GM12865 (cell line): ENCODE measurements at regions not wholly inside any gene's neighbourhood (a gene's known extent, or its start where the extent isn't known, plus 50 kb on each side); places are given as distances from the start of the nearest gene placed in this dataset.

Source experiments
- DNase-seq: peaks from one replicate; pipeline ENCODE4 v3.0.0; 2010; ENCODE audit warnings: low read depth
- H3K4me3 ChIP-seq: 2 replicates; pipeline ENCODE4 v1.5.1; 2011; ENCODE audit warnings: mild to moderate bottlenecking, low read depth, low read length, control low read depth
- CTCF ChIP-seq: IDR thresholded peaks from 2 replicates; pipeline ENCODE4 v1.5.1; 2011; ENCODE audit warnings: low read length, control low read depth, low read depth, inconsistent platforms; ENCODE audit not compliant: insufficient read depth; ENCODE audit errors: missing control alignments

- H3K4me3 ChIP-seq: no peak overlapping the region
- DNase-seq: no peak
Measured at GRCh38 chr1:222416001-222416791, 131.7 kb downstream of the HHIPL2 start.

GRCh38 chr1:222415441-222415840, 132.5 kb downstream of the HHIPL2 start:
- DNase-seq: no peak
- no peak for TF ChIP-seq CTCF

More at GRCh38 chr1:222416001-222416791, 131.7 kb downstream of the HHIPL2 start:
- no peak for TF ChIP-seq CTCF

GRCh38 chr1:222413991-222414549, 133.8 kb downstream of the HHIPL2 start:
- no peak for DNase-seq
- no peak for TF ChIP-seq CTCF
- no peak overlapping the region for H3K4me3 ChIP-seq

More at GRCh38 chr1:222415441-222415840, 132.5 kb downstream of the HHIPL2 start:
- H3K4me3 ChIP-seq: no peak overlapping the region

- DNase-seq: no peak
- no peak overlapping the region for H3K4me3 ChIP-seq
- no peak for TF ChIP-seq CTCF
Measured at GRCh38 chr1:222413436-222413835, 134.5 kb downstream of the HHIPL2 start.

GRCh38 chr1:222404710-222405109, 143.2 kb downstream of the HHIPL2 start:
- TF ChIP-seq CTCF: no peak
- peak overlapping the region; percentile 41 for H3K4me3 ChIP-seq
- peak; percentile 63 for DNase-seq

GRCh38 chr1:222399197-222399596, 148.7 kb downstream of the HHIPL2 start:
- no peak for TF ChIP-seq CTCF
- H3K4me3 ChIP-seq: no peak overlapping the region
- no peak for DNase-seq
